LNCAP (cell line): ENCODE measurements at regions not wholly inside any gene's neighbourhood (a gene's known extent, or its start where the extent isn't known, plus 50 kb on each side); places are given as distances from the start of the nearest gene placed in this dataset.

Experiments used
- TF ChIP-seq, protein P1 (sequence below): fragments of 450-650 bp; IDR thresholded peaks from 2 replicates; pipeline ENCODE4 v1.5.1; 2017; ENCODE audit warnings: mild to moderate bottlenecking

DNA sequence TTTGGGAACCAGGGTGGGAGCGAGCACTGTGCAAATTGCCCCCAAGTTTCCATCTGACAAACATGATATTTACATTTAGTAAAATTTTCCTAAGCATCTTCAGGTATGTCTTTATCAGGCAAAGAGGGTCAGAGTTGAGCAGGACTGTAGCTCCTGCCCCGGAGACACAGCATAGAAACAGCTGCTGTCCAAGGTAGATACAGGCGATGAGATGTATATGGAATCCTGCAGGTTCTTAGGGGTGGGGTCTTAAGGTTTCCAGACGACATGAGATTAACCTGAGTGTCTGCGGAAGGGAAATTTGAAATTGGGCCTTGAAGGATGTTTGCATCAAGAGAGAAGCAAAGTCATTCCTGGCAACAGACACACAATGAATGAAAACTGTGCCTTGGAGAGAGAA lies 998.8 kb downstream of the AACS start:
- TF ChIP-seq, protein P1, sequence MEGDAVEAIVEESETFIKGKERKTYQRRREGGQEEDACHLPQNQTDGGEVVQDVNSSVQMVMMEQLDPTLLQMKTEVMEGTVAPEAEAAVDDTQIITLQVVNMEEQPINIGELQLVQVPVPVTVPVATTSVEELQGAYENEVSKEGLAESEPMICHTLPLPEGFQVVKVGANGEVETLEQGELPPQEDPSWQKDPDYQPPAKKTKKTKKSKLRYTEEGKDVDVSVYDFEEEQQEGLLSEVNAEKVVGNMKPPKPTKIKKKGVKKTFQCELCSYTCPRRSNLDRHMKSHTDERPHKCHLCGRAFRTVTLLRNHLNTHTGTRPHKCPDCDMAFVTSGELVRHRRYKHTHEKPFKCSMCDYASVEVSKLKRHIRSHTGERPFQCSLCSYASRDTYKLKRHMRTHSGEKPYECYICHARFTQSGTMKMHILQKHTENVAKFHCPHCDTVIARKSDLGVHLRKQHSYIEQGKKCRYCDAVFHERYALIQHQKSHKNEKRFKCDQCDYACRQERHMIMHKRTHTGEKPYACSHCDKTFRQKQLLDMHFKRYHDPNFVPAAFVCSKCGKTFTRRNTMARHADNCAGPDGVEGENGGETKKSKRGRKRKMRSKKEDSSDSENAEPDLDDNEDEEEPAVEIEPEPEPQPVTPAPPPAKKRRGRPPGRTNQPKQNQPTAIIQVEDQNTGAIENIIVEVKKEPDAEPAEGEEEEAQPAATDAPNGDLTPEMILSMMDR = no peak

DNA sequence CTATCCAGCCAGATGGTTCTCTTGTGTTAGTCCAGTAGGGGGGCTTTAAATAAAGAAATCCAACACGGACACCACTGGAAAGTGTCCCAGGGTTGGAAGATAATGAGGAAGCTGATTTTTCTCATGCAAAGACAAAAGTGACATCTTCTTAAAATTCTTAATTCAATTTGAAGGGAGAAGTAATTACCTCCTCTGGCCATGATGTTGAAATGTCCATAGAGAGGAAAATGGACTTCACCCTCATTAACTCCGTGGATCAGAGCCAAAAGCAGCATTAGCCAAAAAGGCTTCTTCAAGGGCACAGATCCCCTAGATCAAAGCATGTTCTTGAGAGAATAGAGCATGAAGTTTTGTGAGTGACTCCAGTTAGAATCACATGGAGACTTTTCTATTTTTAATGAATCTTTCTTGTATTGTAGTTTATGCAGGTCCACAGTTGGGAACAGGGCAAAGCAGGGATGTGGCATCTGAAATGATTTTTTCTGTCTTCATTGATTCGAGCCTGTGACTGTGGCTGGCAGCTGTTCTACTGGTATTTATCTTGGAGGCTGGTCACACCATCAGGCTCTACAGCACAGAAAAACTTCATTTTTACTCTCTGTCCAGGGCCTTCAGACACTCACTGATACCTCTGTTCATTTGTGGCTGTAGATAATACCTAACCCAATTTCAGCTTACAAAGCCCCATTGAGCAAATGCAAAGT lies 1002.5 kb downstream of the AACS start:
- TF ChIP-seq, protein P1 = no peak

DNA sequence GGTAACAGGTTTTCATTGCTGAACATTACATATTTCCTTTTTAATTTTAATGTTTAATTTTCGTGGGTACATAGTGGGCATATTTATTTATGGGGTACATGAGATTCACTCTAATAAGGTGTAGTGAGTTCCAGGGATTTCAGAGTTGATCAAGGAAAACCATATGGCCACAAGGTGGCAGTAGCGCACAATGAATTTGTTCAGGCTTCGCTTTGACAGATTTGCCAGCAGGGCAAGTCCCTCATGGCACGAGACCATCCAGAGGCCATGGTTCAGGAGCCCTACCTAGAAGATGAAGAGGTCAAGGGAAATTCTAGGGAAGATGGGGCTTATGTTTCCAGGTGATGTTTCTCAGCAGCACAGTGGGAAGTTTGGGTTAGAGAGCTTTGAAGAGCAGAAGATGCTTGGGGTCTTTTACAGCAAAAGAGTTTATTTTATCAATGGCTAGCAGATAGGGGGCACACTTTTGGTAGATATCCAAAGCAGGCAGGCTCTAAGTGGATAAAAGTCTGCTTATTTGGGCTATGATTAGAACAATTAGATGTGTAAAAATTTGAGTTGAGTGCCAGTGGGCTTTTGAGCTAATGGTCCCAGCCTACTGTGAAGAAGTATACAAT lies 1004.4 kb downstream of the AACS start:
- TF ChIP-seq, protein P1 = peak; percentile 73

DNA sequence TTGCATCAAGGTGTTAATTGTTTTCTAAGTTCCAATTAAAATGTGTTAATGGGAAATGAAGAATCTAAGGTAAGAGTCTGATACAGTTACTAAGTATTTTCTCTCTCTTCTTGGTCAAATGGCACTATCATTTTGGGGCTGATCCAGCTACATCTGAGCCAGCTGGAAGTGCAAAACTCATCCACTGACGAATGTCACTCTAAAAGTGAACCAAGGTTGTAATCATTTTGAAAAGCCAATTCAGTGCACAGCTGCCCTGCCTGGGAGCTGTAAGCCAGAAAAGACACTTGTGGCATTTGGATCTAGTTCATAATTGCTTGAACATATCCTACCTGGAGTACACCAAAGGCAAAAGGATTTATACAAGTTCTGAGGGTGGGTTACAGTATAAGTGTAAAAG lies 1011.3 kb downstream of the AACS start:
- TF ChIP-seq, protein P1 = no peak

DNA sequence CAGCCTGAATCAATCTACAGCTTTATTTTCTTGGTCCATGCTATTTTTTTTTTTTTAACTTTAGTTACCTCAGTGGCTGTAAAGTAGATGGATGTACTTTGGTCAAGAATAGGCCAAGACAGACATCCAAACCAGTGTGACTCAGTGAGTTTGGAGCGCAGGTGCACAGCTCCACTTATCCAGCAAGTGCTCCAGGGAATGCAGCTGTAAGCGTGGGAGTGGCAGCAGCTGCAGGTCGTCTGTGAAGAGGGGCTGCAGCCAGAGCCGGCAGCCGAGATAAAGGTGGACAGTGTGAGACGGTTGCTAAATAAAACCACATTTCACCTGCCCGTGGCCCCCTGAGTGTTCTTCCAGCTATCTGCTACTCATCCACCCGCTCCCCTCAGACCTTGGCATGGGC lies 1018.7 kb downstream of the AACS start:
- TF ChIP-seq, protein P1 = no peak

DNA sequence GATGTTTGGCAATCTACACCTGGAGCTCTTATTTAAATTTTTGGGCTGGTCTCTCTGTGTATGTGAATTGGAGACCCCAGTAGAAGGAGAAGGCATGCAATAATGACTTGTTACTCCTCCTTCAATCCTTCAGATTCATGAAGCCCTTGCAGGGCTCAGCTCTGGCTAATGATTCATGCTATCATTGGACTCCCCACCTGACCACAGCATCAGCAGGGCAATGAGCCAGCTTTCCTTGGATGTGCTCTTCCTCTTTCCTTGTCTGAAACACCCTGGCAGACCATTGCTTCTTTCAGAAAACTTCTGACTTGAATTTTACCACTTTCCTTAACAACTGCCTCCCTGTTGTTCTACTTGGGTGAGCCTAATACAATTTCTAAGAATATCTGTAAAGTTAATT lies 1019.2 kb downstream of the AACS start:
- TF ChIP-seq, protein P1 = no peak

DNA sequence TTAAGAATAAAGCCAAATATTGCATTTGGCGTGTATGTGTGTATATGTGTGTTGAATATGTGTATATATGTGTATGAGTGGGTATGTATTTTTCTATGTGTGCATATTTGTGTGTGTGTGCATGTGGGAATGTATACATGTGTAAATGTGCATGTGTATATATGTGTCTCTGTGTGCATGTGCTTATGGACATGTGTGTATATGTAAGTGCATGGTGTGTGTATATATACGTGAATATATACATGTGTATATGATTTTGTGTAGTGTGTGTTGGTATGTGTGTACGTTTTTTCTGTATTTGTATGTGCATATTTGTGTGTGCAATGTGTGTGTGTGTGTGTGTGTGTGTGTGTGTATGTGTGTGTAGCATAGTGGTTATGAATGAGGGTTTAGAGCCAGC lies 1021.0 kb downstream of the AACS start:
- TF ChIP-seq, protein P1 = no peak

DNA sequence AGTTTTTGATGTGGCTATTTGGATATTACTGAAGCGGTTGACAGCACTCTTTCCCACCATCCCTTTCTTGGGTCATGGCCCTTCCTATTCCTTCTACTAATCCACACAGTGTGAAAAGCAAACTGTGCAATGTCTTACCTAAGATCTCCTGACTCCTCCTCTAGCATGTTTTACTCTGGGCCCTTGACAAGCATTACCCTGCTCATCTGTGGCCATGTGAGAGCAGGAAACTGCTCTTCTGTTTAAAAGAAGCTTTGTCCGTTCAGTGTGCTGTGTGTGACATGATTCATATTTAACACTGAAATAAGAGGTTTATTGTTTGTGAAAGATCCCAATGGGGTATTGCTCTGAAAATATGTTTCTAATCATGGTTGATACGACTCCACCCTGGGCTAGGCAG lies 1022.5 kb downstream of the AACS start:
- TF ChIP-seq, protein P1 = no peak
